Skeletal muscle tissue (tissue), 3 donors: ENCODE measurements at regions not wholly inside any gene's neighbourhood (a gene's known extent, or its start where the extent isn't known, plus 50 kb on each side); places are given as distances from the start of the nearest gene placed in this dataset.

Source experiments
- H3K27ac ChIP-seq: one replicate; pipeline ENCODE4 v1.7.0; 2013; ENCODE audit warnings: mild to moderate bottlenecking, low read depth, low read length, inconsistent platforms
- H3K27me3 ChIP-seq, 3 donors: one replicate each; pipeline ENCODE4 v1.7.0; 2013; ENCODE audit warnings: low read length in 3 of 3; ENCODE audit not compliant: control insufficient read depth in 3 of 3, insufficient read depth in 3 of 3
- H3K36me3 ChIP-seq, 3 donors: one replicate each; pipeline ENCODE4 v1.7.0; 2013; ENCODE audit warnings: low read length in 3 of 3; ENCODE audit not compliant: control insufficient read depth in 3 of 3, insufficient read depth in 3 of 3
- H3K4me1 ChIP-seq, 3 donors: one replicate each; pipeline ENCODE4 v1.7.0; 2013; ENCODE audit warnings: low read length in 3 of 3, mild to moderate bottlenecking in 3 of 3; ENCODE audit not compliant: control insufficient read depth in 3 of 3, insufficient read depth in 3 of 3
- H3K4me3 ChIP-seq, 3 donors: one replicate each; pipeline ENCODE4 v1.7.0; 2013; ENCODE audit warnings: low read length in 3 of 3
- H3K9ac ChIP-seq, 3 donors: one replicate each; pipeline ENCODE4 v1.7.0; 2013; ENCODE audit warnings: low read length in 3 of 3, mild to moderate bottlenecking in 3 of 3, moderate library complexity in 2 of 3, low read depth in 1 of 3
- H3K9me3 ChIP-seq, 3 donors: one replicate each; pipeline ENCODE4 v1.7.0; 2013; ENCODE audit warnings: low read length in 3 of 3; ENCODE audit not compliant: control insufficient read depth in 3 of 3
- donor health status: Osteomylitis.

- Histone ChIP-seq H3K4me1 (peaks cover 0 to 7% (median 3%) of the 10 kb centered on the region in 3 donors), H3K36me3 (no peaks in the 10 kb centered on the region), H3K27ac (no peak overlapping the region)
Observed at GRCh38 chr7:45244981-45245380, 87.4 kb downstream of the RAMP3 start.

GRCh38 chr7:45246339-45246738 lies 88.7 kb downstream of the RAMP3 start:
- Histone ChIP-seq H3K36me3 (no peaks in the 10 kb centered on the region), H3K27ac (no peak overlapping the region), H3K9me3 (no peaks in the 10 kb centered on the region), H3K27me3 (peaks cover 1 to 8% (median 7%) of the 10 kb centered on the region in 3 donors), H3K9ac (no peak overlapping the region), H3K4me1 (peaks cover 0 to 2% (median 0%) of the 10 kb centered on the region in 3 donors), H3K4me3 (no peak overlapping the region)

More at GRCh38 chr7:45244981-45245380, 87.4 kb downstream of the RAMP3 start:
- Histone ChIP-seq H3K9me3 (no peaks in the 10 kb centered on the region), H3K9ac (no peak overlapping the region), H3K4me3 (no peak overlapping the region), H3K27me3 (peaks cover 7 to 15% (median 8%) of the 10 kb centered on the region in 3 donors)

GRCh38 chr7:45252248-45252647 lies 94.7 kb downstream of the RAMP3 start:
- H3K4me3 ChIP-seq = no peak overlapping the region

GRCh38 chr7:45252857-45253256 lies 95.3 kb downstream of the RAMP3 start:
- no peaks in the 10 kb centered on the region for H3K9me3 ChIP-seq
- peaks cover 0 to 4% (median 0%) of the 10 kb centered on the region in 3 donors for H3K27me3 ChIP-seq
- H3K4me3 ChIP-seq = no peak overlapping the region
- H3K36me3 ChIP-seq = no peaks in the 10 kb centered on the region
- H3K9ac ChIP-seq = no peak overlapping the region
- no peaks in the 10 kb centered on the region for H3K4me1 ChIP-seq
- H3K27ac ChIP-seq = no peak overlapping the region

More at GRCh38 chr7:45252248-45252647, 94.7 kb downstream of the RAMP3 start:
- no peaks in the 10 kb centered on the region for H3K36me3 ChIP-seq
- H3K27ac ChIP-seq = no peak overlapping the region
- H3K9me3 ChIP-seq = no peaks in the 10 kb centered on the region
- no peaks in the 10 kb centered on the region for H3K4me1 ChIP-seq
- H3K9ac ChIP-seq = no peak overlapping the region
- H3K27me3 ChIP-seq = peaks cover 0 to 4% (median 0%) of the 10 kb centered on the region in 3 donors

GRCh38 chr7:45253368-45253767 lies 95.8 kb downstream of the RAMP3 start:
- Histone ChIP-seq H3K27ac (no peak overlapping the region), H3K4me3 (no peak overlapping the region), H3K9me3 (no peaks in the 10 kb centered on the region), H3K9ac (no peak overlapping the region), H3K4me1 (no peaks in the 10 kb centered on the region), H3K36me3 (no peaks in the 10 kb centered on the region), H3K27me3 (peaks cover 0 to 4% (median 0%) of the 10 kb centered on the region in 3 donors)

GRCh38 chr7:45255187-45255586 lies 97.6 kb downstream of the RAMP3 start:
- Histone ChIP-seq H3K36me3 (no peaks in the 10 kb centered on the region), H3K27ac (no peak overlapping the region), H3K4me1 (peaks cover 0 to 3% (median 3%) of the 10 kb centered on the region in 3 donors), H3K9me3 (no peaks in the 10 kb centered on the region), H3K9ac (no peak overlapping the region), H3K4me3 (no peak overlapping the region), H3K27me3 (peaks cover 0 to 15% (median 5%) of the 10 kb centered on the region in 3 donors)

- peaks cover 0 to 15% (median 5%) of the 10 kb centered on the region in 3 donors for H3K27me3 ChIP-seq
- no peaks in the 10 kb centered on the region for H3K36me3 ChIP-seq
- H3K9ac ChIP-seq = no peak overlapping the region
- H3K27ac ChIP-seq = no peak overlapping the region
- no peak overlapping the region for H3K4me3 ChIP-seq
- peaks cover 0 to 3% (median 3%) of the 10 kb centered on the region in 3 donors for H3K4me1 ChIP-seq
- H3K9me3 ChIP-seq = no peaks in the 10 kb centered on the region
Observed at GRCh38 chr7:45256309-45256708, 98.7 kb downstream of the RAMP3 start.

- Histone ChIP-seq H3K4me3 (no peak overlapping the region), H3K36me3 (no peaks in the 10 kb centered on the region), H3K4me1 (peaks cover 0 to 3% (median 3%) of the 10 kb centered on the region in 3 donors), H3K9ac (no peak overlapping the region), H3K27me3 (peaks cover 0 to 15% (median 5%) of the 10 kb centered on the region in 3 donors), H3K9me3 (no peaks in the 10 kb centered on the region), H3K27ac (no peak overlapping the region)
Observed at GRCh38 chr7:45256775-45257174, 99.2 kb downstream of the RAMP3 start.

- H3K27ac ChIP-seq = no peak overlapping the region
- no peaks in the 10 kb centered on the region for H3K9me3 ChIP-seq
- H3K4me1 ChIP-seq = peaks cover 0 to 3% (median 3%) of the 10 kb centered on the region in 3 donors
- H3K4me3 ChIP-seq = no peak overlapping the region
- H3K36me3 ChIP-seq = no peaks in the 10 kb centered on the region
- H3K9ac ChIP-seq = no peak overlapping the region
- peaks cover 0 to 15% (median 5%) of the 10 kb centered on the region in 3 donors for H3K27me3 ChIP-seq
Observed at GRCh38 chr7:45257284-45257683, 99.7 kb downstream of the RAMP3 start.

GRCh38 chr7:45258533-45259226 lies 101.1 kb downstream of the RAMP3 start:
- H3K36me3 ChIP-seq = no peaks in the 10 kb centered on the region
- H3K27ac ChIP-seq = no peak overlapping the region
- H3K27me3 ChIP-seq = peaks cover 0 to 15% (median 5%) of the 10 kb centered on the region in 3 donors

More at GRCh38 chr7:45258533-45259226, 101.1 kb downstream of the RAMP3 start:
- H3K9me3 ChIP-seq = no peaks in the 10 kb centered on the region
- H3K4me3 ChIP-seq = no peak overlapping the region
- H3K9ac ChIP-seq = no peak overlapping the region
- peaks cover 0 to 3% (median 3%) of the 10 kb centered on the region in 3 donors for H3K4me1 ChIP-seq
